Fibroblast of lung (primary cell): ENCODE measurements at regions not wholly inside any gene's neighbourhood (a gene's known extent, or its start where the extent isn't known, plus 50 kb on each side); places are given as distances from the start of the nearest gene placed in this dataset.

Experiments used
- DNase-seq, 2 donors: peaks; one replicate each; pipeline versions ENCODE4 v3.0.0 to v3.0.0-alpha.2; 2010; ENCODE audit warnings: low read depth in 2 of 2
- H2AFZ ChIP-seq: 2 replicates; pipeline ENCODE4 v1.5.1; 2012; ENCODE audit warnings: low read length, control low read depth, inconsistent platforms
- H3K27ac ChIP-seq: 2 replicates; pipeline ENCODE4 v1.5.1; 2011; ENCODE audit warnings: low read length, control low read depth; ENCODE audit not compliant: insufficient read depth
- H3K27me3 ChIP-seq: 2 replicates; pipeline ENCODE4 v1.5.1; 2011; ENCODE audit warnings: mild to moderate bottlenecking, low read length; ENCODE audit not compliant: control insufficient read depth, insufficient read depth
- H3K36me3 ChIP-seq: 2 replicates; pipeline ENCODE4 v1.5.1; 2011; ENCODE audit warnings: low read length; ENCODE audit not compliant: control insufficient read depth, insufficient read depth
- H3K4me1 ChIP-seq: 2 replicates; pipeline ENCODE4 v1.5.1; 2011; ENCODE audit warnings: low read length; ENCODE audit not compliant: control insufficient read depth, insufficient read depth; ENCODE audit errors: extremely low read depth
- H3K4me2 ChIP-seq: 2 replicates; pipeline ENCODE4 v1.5.1; 2011; ENCODE audit warnings: low read length, control low read depth; ENCODE audit not compliant: insufficient read depth; ENCODE audit errors: extremely low read depth
- H3K4me3 ChIP-seq, 4 experiments: fragments of 200-600 bp in 1 of 4; sonication (generic) in 1 of 4; replicated peaks in 1 of 4; 2 replicates each; pipeline ENCODE4 v1.5.1; 2011 to 2016; ENCODE audit warnings: low read length in 4 of 4, low read depth in 3 of 4, mild to moderate bottlenecking in 3 of 4, control low read depth in 2 of 4, inconsistent platforms in 1 of 4, mixed read lengths in 1 of 4; ENCODE audit not compliant: insufficient read depth in 1 of 4; ENCODE audit errors: control extremely low read depth in 1 of 4
- H3K79me2 ChIP-seq: 2 replicates; pipeline ENCODE4 v1.5.1; 2012; ENCODE audit warnings: mild to moderate bottlenecking, low read length, inconsistent platforms; ENCODE audit not compliant: control insufficient read depth, insufficient read depth
- H3K9ac ChIP-seq: 2 replicates; pipeline ENCODE4 v1.5.1; 2011; ENCODE audit warnings: mild to moderate bottlenecking, low read length, control low read depth; ENCODE audit not compliant: insufficient read depth
- H3K9me3 ChIP-seq: 2 replicates; pipeline ENCODE4 v1.5.1; 2012; ENCODE audit warnings: low read depth, low read length; ENCODE audit not compliant: control insufficient read depth, insufficient read depth
- H4K20me1 ChIP-seq: 2 replicates; pipeline ENCODE4 v1.5.1; 2011; ENCODE audit warnings: low read length; ENCODE audit not compliant: control insufficient read depth, insufficient read depth; ENCODE audit errors: extremely low read depth
- EZH2 ChIP-seq: IDR thresholded peaks from 2 replicates; pipeline ENCODE4 v1.5.1; 2012; ENCODE audit warnings: low read length, control low read depth, mild to moderate bottlenecking; ENCODE audit errors: missing control alignments
- TF ChIP-seq, protein P1 (sequence below), 2 donors: IDR thresholded peaks in 1 of 2; conservative IDR thresholded peaks in 1 of 2; 1 replicate in 1 of 2; 2 replicates in 1 of 2; pipeline ENCODE4 v1.5.1; 2011 to 2012; ENCODE audit warnings: low read length in 2 of 2, control low read depth in 1 of 2, inconsistent platforms in 1 of 2, low read depth in 1 of 2, mild to moderate bottlenecking in 1 of 2

DNA sequence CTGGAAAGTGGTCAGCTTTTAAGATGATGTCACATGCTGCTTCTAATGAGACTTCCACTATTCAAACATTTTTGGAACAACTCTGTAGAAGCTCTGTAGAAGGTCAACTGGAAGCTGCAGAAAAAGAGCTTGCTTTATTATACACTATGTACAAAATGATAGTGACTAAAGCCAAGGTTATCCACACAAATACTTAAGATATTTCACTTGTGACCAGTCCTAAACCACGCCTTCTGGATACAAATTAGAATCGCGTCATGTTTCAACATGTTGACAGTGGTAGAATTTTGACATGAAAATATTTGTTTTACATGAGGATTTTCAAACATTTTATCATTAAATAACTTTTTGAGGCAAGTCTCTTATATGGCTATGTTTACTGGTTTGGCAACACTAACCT, 499.6 kb upstream of the PHF14 start:
- Histone ChIP-seq H3K4me1 (no peaks in the 10 kb centered on the region), H3K9me3 (no peaks in the 10 kb centered on the region), H3K36me3 (no peaks in the 10 kb centered on the region), H2AFZ (no peak overlapping the region), H4K20me1 (no peaks in the 10 kb centered on the region), H3K27ac (no peak overlapping the region), H3K79me2 (no peaks in the 10 kb centered on the region), H3K4me2 (no peak overlapping the region), H3K4me3 (no peak overlapping the region), H3K9ac (no peak overlapping the region), H3K27me3 (no peaks in the 10 kb centered on the region)
- DNase-seq, result peak; percentile 55 to 61
- no peak for TF ChIP-seq EZH2
- TF ChIP-seq, protein P1, sequence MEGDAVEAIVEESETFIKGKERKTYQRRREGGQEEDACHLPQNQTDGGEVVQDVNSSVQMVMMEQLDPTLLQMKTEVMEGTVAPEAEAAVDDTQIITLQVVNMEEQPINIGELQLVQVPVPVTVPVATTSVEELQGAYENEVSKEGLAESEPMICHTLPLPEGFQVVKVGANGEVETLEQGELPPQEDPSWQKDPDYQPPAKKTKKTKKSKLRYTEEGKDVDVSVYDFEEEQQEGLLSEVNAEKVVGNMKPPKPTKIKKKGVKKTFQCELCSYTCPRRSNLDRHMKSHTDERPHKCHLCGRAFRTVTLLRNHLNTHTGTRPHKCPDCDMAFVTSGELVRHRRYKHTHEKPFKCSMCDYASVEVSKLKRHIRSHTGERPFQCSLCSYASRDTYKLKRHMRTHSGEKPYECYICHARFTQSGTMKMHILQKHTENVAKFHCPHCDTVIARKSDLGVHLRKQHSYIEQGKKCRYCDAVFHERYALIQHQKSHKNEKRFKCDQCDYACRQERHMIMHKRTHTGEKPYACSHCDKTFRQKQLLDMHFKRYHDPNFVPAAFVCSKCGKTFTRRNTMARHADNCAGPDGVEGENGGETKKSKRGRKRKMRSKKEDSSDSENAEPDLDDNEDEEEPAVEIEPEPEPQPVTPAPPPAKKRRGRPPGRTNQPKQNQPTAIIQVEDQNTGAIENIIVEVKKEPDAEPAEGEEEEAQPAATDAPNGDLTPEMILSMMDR (conservative IDR thresholded peaks at IDR 0.05 in 1 of 2, IDR thresholded peaks at IDR 0.05 in 1 of 2; ENCODE audit: low read depth in 1 of 2, low read length in 2 of 2), result no peak

DNA sequence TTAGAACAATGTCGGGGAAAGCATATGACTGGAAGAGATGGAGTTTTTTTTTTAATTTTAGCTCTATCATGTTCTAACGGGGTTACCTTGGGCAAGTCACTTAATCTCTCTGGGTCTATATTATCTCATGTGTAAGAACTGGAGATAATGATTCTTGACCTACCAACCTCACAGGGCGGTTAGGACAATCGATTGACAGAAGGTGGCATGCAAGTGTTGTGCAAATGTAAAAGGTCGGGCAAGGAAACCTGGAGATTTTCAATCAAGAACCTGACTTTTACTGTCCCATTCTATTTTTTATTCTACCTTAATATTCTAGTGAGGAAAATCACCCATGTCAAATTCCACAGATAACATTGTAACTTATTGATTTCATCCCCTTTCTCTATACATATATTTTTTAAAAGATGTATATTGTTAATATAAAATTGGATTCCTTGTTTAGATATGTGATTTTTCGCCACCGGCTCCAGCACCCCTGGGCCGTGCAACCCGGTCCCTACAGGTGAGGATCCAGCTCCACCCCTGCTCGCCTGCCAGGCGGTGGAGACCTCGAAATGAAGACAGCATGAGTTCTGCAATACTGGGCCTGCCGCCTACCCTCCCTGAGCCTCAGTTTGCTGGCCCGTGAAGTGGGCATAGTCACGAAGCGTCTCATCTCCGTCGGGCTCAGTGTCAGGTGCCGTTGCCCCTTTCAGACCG, 497.6 kb upstream of the PHF14 start:
- H2AFZ ChIP-seq, result no peak overlapping the region
- no peak overlapping the region for H3K27ac ChIP-seq
- H3K36me3 ChIP-seq, result no peaks in the 10 kb centered on the region
- H3K4me1 ChIP-seq, result no peaks in the 10 kb centered on the region
- no peaks in the 10 kb centered on the region for H4K20me1 ChIP-seq
- H3K27me3 ChIP-seq, result no peaks in the 10 kb centered on the region
- no peaks in the 10 kb centered on the region for H3K9me3 ChIP-seq
- TF ChIP-seq EZH2, result no peak
- TF ChIP-seq, protein P1 (conservative IDR thresholded peaks at IDR 0.05 in 1 of 2, IDR thresholded peaks at IDR 0.05 in 1 of 2; ENCODE audit: low read depth in 1 of 2, low read length in 2 of 2), result no peak
- H3K79me2 ChIP-seq, result no peaks in the 10 kb centered on the region
- DNase-seq, result no peak
- no peak overlapping the region for H3K4me3 ChIP-seq
- H3K4me2 ChIP-seq, result no peak overlapping the region
- no peak overlapping the region for H3K9ac ChIP-seq

DNA sequence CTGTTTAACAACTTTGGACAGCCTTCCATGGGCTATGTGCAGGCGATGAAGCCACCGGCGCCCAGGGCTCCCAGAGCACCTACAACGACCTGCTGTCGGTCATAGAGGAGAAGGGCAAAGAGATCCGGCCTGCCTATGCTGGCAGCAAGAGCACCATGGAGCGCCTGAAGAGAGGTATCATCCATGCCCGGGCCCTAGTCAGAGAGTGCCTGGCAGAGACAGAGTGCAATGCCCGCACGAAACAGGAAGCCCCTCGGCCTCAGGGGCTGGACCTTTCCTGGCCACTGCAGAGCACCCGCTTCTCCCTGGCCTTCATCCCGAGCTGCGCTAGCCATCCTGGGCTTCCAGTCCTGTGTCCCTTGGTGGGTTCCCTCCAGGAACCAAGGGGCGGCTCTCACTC, 497.0 kb upstream of the PHF14 start:
- no peak for TF ChIP-seq EZH2
- TF ChIP-seq, protein P1 (conservative IDR thresholded peaks at IDR 0.05 in 1 of 2, IDR thresholded peaks at IDR 0.05 in 1 of 2; ENCODE audit: low read depth in 1 of 2, low read length in 2 of 2), result no peak
- H3K27ac ChIP-seq, result no peak overlapping the region
- H3K4me1 ChIP-seq, result no peaks in the 10 kb centered on the region
- no peak overlapping the region for H3K4me3 ChIP-seq
- no peak overlapping the region for H3K4me2 ChIP-seq
- no peaks in the 10 kb centered on the region for H4K20me1 ChIP-seq
- no peaks in the 10 kb centered on the region for H3K9me3 ChIP-seq
- H3K79me2 ChIP-seq, result no peaks in the 10 kb centered on the region
- no peak overlapping the region for H3K9ac ChIP-seq
- no peaks in the 10 kb centered on the region for H3K27me3 ChIP-seq
- no peak overlapping the region for H2AFZ ChIP-seq
- H3K36me3 ChIP-seq, result no peaks in the 10 kb centered on the region
- no peak for DNase-seq
